ENCODE measurements at regions not wholly inside any gene's neighbourhood (a gene's known extent, or its start where the extent isn't known, plus 50 kb on each side); places are given as distances from the start of the nearest gene placed in this dataset.

GRCh38 chr12:5376591-5377207, 55.2 kb upstream of the NTF3 start:
- Histone ChIP-seq H3K27ac (no peak overlapping the region), H3K27me3 (no peaks in the 10 kb centered on the region), H3K9me3 (no peaks in the 10 kb centered on the region), H3K4me3 (no peak overlapping the region), H3K36me3 (no peaks in the 10 kb centered on the region), H3K4me1 (ENCODE audit: insufficient read depth) (no peaks in the 10 kb centered on the region)
- TF ChIP-seq POLR2A (IDR thresholded peaks at IDR 0.05), result no peak
- TF ChIP-seq CTCF (IDR thresholded peaks at IDR 0.05), result no peak
- no peak for TF ChIP-seq EP300 (IDR thresholded peaks at IDR 0.05)
- DNase-seq, result no peak
- intact Hi-C loops (cut with DNase I), result no loop called here
- WGBS, 3 donors, result 63 to 71% (median 68%) methylated on average over 5 of the region's 5 CpGs

- H3K27ac ChIP-seq, result no peak overlapping the region
- WGBS, 3 donors, result 12 to 16% (median 13%) methylated on average over 12 of the region's 12 CpGs
Measured at GRCh38 chr12:5377997-5378592, 53.8 kb upstream of the NTF3 start.

GRCh38 chr12:5379749-5380496, 52.0 kb upstream of the NTF3 start:
- no peaks in the 10 kb centered on the region for H3K27me3 ChIP-seq
- intact Hi-C loops (cut with DNase I), result no loop called here
- no peaks in the 10 kb centered on the region for H3K36me3 ChIP-seq
- WGBS, 3 donors, result 72 to 85% (median 73%) methylated on average over 10 of the region's 10 CpGs
- no peak overlapping the region for H3K4me3 ChIP-seq
- DNase-seq, result no peak
- H3K4me1 ChIP-seq (ENCODE audit: insufficient read depth), result no peaks in the 10 kb centered on the region
- no peaks in the 10 kb centered on the region for H3K9me3 ChIP-seq
- TF ChIP-seq POLR2A (IDR thresholded peaks at IDR 0.05) (no peak), EP300 (IDR thresholded peaks at IDR 0.05) (no peak), CTCF (IDR thresholded peaks at IDR 0.05) (no peak)
- H3K27ac ChIP-seq, result no peak overlapping the region

More at GRCh38 chr12:5377997-5378592, 53.8 kb upstream of the NTF3 start:
- DNase-seq, result no peak
- TF ChIP-seq CTCF (IDR thresholded peaks at IDR 0.05) (no peak), EP300 (IDR thresholded peaks at IDR 0.05) (no peak), POLR2A (IDR thresholded peaks at IDR 0.05) (no peak)
- Histone ChIP-seq H3K4me1 (ENCODE audit: insufficient read depth) (no peaks in the 10 kb centered on the region), H3K36me3 (no peaks in the 10 kb centered on the region), H3K27me3 (no peaks in the 10 kb centered on the region), H3K9me3 (no peaks in the 10 kb centered on the region), H3K4me3 (no peak overlapping the region)
- intact Hi-C loops (cut with DNase I), result no loop called here

Measured in ovary (tissue), 7 donors.